NCI-H2171 (cell line): ENCODE measurements at regions not wholly inside any gene's neighbourhood (a gene's known extent, or its start where the extent isn't known, plus 50 kb on each side); places are given as distances from the start of the nearest gene placed in this dataset.
A peak's percentile ranks its signal among the peaks of the same experiment; 100 is the strongest.
"Not testable (repeated sequence)": the region's sequence is repeated elsewhere in the genome, so short reads cannot be mapped to it uniquely, and the experiment has no call there.

Experiments
- DNase-seq: peaks from one replicate; lab custom pipeline; 2025; lab: John Stamatoyannopoulos, UW

GRCh38 chr11:119586181-119586580 lies 142.8 kb downstream of the NECTIN1 start:
- DNase-seq: no peak

DNA sequence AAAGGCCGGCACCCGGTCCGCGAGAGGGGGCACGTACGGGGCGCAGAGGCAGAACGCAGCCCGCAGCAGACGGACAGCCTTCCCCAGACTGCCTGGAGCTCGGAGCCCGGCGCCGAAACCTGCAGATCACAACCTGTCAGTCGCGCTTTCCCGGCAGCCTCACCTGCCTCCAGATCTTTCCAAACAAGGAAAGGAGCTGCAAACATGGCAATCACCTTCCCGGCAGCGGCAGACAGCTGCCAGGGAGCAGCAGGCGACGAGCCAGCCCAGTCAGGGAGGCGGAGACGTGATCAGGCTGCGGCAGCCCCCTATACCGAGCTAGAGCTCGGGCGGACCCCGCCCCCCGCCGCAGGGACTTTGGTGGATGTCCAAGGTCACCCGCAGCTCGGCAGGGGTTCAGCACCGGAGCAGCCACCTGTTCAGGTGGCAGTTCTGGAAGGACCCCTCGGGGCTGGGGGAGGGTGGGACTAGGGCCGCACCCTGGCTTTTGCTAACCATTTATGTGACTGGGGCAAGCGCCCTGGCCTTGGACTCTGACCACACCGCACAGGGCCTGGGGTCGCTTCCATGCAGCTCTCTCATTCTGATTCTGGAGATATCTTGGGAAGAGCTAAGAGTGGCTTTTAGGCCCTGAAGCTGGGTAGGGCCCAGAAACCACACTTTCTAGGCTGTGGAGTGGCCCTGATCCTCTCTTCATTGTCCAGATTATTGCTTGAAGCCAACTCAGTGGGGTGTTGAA lies 143.8 kb downstream of the NECTIN1 start:
- DNase-seq: peak; percentile 29

DNA sequence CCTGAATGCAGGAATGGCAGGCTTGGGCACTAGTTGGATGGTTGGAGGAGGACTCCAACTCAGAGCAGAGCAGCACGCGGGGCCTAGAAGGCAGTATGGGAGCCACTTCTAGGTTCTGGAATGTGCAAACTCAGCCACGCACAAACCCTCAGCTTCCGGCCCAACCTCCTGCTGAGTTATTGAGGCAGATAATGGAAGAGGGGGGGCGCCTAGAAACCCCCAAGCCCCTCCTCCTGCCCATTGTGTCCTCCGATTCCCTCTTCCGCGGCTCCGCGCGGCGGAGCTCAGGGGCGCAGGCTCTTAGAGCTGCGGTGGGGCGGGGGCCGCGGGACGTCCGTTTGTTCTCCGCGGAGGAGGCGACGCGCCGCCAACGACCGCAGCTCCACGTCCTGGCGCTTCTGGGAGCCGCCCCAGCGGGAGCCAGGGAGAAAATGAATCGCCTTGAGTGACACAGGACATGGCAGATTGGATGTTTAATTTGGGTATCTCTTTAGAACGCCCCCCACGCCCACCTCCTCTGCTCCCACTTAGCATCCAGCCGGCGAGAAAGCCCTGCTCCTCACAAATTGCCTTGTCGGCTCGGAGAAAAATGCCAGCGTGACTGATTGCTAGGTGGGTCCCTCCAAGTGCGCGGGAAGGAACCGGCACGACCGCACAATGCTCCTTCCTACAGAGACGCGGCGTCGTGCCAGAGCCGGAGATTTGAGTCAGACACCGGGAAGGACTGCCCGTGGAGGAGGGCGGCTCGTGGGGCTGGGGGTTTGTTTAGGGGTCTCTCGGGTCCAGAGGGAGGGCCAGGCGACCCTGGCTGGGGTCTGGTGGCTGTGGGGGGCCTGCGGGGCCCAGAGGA lies 144.6 kb downstream of the NECTIN1 start:
- DNase-seq: peak; percentile 67

- DNase-seq: no peak
These were observed 145.4 kb downstream of the NECTIN1 start for GRCh38 chr11:119583585-119583984.

DNA sequence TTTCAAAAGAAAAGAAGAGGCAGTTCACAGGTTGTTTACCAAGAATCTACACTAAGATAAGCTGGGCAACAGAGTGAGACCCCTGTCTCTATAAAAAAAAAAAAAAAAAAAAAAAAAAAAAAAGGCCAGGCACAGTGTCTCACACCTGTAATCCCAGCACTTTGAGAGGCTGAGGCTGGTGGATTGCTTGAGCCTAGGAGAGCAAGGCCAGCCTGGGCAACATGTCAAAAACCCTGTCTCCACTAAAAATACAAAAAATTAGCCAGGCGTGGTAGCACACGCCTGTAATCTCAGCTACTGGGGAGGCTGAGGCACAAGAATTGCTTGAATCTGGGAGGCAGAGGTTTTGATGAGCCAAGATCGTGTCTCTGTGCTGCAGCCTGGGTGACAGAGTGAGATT lies 147.6 kb downstream of the NECTIN1 start:
- DNase-seq: not testable (repeated sequence)

DNA sequence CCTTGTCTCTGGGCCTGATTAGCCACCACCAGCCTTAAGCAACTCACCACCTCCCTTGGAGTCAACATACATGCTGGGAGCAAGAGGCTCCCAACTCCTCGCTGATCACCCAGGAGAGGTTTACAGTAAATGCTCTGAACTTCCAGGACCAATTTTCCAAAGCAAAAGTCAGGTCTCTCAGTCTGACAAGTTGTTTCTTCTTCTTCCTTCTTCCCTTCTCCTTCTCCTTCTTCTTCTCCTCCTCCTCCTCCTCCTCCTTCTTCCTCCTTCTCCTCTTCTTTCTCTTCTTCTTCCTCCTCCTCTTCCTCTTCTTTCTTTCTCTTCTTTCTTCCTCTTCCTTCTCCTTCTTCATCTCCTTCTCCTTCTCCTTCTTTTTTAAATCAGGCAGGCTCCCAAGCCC lies 148.2 kb downstream of the NECTIN1 start:
- DNase-seq: no peak

DNA sequence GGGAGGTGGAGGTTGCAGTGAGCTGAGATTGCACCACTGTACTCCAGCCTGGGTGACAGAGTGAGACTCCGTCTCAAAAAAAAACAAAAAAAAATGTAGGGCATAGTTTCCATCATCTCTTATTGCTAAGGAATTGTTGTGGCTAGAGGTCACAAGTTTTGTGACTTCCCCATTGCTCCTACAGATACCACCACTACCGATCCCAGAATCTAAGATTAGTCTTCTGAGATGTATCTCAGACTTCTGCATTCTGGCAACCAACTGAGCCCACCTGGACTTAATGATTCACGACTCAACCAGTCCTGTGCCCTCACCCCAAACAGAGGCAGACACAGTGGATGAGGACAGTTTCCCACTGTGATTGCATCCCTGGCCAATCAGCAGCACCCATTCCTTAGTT lies 148.9 kb downstream of the NECTIN1 start:
- no peak for DNase-seq

- DNase-seq: no peak
These were observed 150.3 kb downstream of the NECTIN1 start for GRCh38 chr11:119578521-119579191.

DNA sequence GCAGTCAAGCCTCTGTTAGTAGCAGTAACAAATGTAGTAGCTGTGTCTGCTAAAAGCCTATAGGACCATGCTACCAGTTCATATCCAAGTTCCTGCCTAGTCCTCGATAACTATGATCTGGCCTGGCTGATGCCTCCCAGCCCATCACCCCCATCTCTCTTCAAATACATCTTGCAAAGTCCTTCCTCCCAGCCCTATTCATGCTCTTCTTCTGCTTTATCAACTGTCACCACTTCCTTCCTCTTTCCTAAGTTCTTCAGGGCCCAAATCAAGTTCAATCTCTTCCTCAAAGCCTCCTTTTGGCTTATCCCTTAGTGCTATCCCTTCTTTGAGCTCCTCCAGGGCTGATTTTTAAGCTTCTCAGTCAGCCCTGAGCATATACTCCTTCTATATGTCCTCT lies 150.9 kb upstream of the THY1 start:
- no peak for DNase-seq

GRCh38 chr11:119572481-119573424 lies 149.8 kb upstream of the THY1 start:
- DNase-seq: no peak

DNA sequence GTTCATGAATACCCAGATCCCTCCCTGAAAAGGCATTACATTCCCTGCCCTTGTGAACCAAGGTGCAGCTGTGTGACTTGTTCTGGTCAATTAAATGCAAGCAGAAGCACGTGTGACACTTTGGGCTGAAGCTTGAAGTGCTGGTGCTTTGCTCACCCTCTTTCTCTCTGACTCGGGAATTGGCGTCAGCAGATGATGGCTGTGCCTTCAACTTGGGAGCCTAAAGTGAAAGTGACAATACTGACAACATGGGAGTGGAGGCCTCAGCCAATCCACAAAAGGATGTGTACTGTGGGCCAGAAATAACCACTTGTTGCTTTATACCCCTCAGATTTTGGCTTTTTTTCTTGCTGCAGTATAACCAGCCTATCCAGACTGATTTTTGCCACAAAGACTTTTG lies 148.3 kb upstream of the THY1 start:
- no peak for DNase-seq

GRCh38 chr11:119567688-119568582 lies 145.0 kb upstream of the THY1 start:
- DNase-seq: peak; percentile 75

- no peak for DNase-seq
These were observed 143.3 kb upstream of the THY1 start for GRCh38 chr11:119566319-119566718.

DNA sequence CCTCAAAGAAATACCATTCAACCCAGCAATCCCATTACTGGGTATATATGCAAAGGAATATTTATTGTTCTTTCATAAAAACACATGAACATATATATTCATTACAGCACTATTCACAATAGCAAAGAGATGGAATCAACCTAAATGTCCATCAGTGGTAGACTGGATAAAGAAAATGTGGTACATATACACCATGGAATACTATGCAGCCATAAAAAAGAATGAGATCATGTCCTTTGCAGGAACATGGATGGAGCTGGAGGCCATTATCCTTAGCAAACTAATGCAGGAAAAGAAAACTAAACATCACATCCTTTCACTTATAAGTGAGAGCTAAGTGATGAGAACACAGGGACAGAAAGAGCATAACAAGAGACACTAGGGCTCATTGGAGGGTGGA lies 142.7 kb upstream of the THY1 start:
- not testable (repeated sequence) for DNase-seq

- no peak for DNase-seq
These were observed 138.0 kb upstream of the THY1 start for GRCh38 chr11:119560961-119561360.

- no peak for DNase-seq
These were observed 137.3 kb upstream of the THY1 start for GRCh38 chr11:119560291-119560690.

DNA sequence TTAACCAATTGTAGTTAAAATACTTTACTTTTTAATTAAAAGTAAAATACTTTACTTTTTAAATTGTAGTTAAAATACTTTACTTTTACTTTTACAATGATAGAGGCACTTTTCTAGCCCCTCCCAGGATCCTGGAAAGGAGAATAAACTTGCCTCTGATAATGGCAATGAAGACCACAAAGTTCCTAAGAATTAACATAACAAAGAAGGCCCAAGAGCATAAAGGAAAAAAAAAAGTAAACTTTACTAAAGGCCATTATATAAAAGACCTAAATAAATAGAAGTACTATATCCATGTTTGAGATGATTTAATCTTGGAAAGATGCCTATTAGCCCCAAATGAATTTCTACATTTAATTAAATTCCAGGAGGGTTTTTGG lies 129.1 kb upstream of the THY1 start:
- DNase-seq: no peak

DNA sequence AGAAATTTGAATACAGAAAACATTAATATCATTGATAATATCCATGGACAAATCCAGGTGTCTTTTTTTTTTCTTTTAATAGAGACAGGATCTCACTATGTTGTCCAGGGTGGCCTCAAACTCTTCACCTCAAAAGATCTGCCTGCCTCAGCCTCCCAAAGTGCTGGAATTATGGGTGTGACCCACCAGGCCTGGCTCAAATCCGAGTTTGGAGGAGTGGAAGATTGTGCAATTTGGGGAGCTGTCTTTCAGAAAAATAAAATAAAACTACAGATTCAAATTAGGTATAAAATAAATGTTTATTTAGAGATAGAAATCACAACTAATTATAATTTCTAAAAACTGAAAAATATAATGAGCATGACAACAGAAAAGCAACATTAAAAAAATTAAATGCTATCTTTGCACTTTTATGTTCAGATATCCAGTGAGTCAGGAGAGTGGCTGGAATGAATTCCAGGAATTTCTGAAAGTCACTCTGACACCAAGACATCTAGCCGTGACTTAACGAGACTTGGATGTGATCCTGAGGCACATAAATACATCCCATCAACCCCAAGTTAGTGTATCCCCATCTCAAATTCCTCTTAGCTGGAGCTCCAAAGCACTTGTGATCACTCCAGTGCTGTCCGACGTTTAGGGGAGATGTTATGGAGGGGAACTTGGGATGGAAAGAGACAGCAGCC lies 128.6 kb upstream of the THY1 start:
- DNase-seq: no peak

GRCh38 chr11:119550053-119550752 lies 127.2 kb upstream of the THY1 start:
- DNase-seq: no peak
